ENCODE measurements at regions not wholly inside any gene's neighbourhood (a gene's known extent, or its start where the extent isn't known, plus 50 kb on each side); places are given as distances from the start of the nearest gene placed in this dataset.

DNA sequence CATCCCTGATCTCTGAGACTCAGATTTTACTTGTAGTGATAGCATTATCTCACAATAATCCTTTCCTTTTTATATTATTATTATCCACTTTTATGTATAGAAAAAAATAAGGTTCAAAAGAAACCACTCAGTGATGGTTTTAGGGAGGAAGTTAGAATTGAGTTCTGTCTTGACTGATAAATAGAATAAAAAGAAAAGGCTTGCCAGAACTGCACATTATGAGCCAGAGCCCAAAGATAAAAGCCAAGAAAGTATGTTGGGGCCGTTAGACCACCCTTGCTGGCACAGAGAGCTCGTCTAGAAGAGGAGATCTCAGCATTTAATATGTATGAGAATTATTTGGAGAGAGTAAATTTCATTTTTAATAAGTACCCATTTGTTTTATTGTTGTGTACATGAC lies 103.2 kb downstream of the TSPAN8 start:
- H3K4me3 ChIP-seq (ENCODE audit: low read length), result no peak overlapping the region
- TF ChIP-seq, protein P1, sequence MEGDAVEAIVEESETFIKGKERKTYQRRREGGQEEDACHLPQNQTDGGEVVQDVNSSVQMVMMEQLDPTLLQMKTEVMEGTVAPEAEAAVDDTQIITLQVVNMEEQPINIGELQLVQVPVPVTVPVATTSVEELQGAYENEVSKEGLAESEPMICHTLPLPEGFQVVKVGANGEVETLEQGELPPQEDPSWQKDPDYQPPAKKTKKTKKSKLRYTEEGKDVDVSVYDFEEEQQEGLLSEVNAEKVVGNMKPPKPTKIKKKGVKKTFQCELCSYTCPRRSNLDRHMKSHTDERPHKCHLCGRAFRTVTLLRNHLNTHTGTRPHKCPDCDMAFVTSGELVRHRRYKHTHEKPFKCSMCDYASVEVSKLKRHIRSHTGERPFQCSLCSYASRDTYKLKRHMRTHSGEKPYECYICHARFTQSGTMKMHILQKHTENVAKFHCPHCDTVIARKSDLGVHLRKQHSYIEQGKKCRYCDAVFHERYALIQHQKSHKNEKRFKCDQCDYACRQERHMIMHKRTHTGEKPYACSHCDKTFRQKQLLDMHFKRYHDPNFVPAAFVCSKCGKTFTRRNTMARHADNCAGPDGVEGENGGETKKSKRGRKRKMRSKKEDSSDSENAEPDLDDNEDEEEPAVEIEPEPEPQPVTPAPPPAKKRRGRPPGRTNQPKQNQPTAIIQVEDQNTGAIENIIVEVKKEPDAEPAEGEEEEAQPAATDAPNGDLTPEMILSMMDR (conservative IDR thresholded peaks at IDR 0.05; ENCODE audit: low read depth, low read length), result no peak
- DNase-seq (ENCODE audit: low read depth), result no peak

DNA sequence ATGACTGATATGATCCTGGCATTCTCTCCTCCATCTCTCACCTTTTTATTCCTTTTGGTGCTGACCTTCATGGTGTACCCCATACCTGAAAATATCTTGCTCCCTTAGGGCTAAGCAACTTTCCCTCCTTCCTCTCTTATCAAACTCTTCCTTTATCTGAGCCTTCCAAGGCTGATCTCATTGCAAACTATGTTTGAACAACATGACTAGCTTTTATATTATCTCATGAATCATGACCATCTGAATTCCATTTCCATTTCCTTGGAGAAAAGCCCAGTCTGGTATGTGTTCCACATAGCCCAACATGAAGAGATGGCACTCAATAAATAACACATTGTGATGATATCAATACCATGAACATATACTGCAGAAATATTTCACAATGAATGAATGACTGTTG lies 111.6 kb downstream of the TSPAN8 start:
- TF ChIP-seq, protein P1 (conservative IDR thresholded peaks at IDR 0.05; ENCODE audit: low read depth, low read length), result no peak
- H3K4me3 ChIP-seq (ENCODE audit: low read length), result no peak overlapping the region
- no peak for DNase-seq (ENCODE audit: low read depth)

DNA sequence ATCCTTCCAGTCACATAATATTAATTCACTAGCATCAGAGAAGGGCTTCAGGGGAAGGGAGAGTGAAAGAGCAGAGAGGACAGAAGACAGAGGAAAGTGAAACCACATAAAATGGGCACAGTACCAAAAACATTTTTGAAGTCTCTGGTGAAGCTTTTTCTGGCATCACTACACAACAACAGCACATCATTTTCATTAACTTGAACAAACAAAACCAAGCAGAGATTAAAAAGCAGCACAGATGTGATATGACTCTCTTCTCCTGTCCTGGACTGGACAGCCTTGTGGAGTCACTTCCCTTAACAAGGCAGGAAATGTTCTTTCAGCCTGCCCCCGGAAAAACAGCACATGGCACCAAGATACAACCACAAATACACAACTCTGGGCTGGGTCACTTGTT lies 112.0 kb downstream of the TSPAN8 start:
- no peak for DNase-seq (ENCODE audit: low read depth)

DNA sequence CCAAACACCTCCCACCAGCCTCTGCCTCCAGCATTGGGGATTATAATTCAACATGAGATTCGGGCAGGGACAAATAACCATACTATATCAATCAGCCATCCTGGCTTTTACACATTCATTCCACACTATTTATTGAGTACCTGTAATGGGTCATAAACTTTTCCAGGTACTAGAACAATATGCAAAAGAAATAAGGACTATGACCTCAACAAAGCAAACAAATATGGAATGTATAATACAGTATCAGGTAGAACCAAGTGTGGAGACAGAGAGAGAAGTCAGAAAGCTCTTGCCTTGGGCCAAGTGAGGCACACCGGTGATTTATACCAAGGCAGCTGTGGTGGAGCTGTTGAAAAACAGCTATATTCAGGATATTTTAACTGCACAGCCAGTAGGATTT lies 116.3 kb downstream of the TSPAN8 start:
- H3K4me3 ChIP-seq (ENCODE audit: low read length), result no peak overlapping the region
- TF ChIP-seq, protein P1 (conservative IDR thresholded peaks at IDR 0.05; ENCODE audit: low read depth, low read length), result no peak

More for the DNA sequence above, 112.0 kb downstream of the TSPAN8 start:
- no peak overlapping the region for H3K4me3 ChIP-seq (ENCODE audit: low read length)
- TF ChIP-seq, protein P1 (conservative IDR thresholded peaks at IDR 0.05; ENCODE audit: low read depth, low read length), result no peak

DNA sequence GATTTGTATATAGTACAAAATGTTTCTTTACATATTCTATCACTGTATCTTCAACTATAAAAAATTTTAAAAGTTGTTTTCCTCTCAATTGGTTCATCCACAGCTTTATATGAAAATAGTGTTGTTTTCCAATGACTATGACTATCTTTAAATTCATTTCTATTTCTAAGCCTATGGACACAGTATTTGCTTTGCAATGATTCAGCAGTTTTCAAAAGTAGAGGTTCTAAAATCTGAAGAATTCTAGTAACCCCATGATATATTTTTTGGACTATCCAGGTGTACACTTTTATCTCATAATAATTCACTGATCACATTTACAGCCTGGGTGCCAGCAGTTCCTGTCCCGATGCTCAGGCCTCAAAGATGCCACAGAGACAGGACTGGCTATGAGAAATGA lies 118.4 kb upstream of the PTPRR start:
- H3K4me3 ChIP-seq (ENCODE audit: low read length), result no peak overlapping the region
- TF ChIP-seq, protein P1 (conservative IDR thresholded peaks at IDR 0.05; ENCODE audit: low read depth, low read length), result no peak
- DNase-seq (ENCODE audit: low read depth), result no peak

More for the DNA sequence above, 116.3 kb downstream of the TSPAN8 start:
- DNase-seq (ENCODE audit: low read depth), result no peak

DNA sequence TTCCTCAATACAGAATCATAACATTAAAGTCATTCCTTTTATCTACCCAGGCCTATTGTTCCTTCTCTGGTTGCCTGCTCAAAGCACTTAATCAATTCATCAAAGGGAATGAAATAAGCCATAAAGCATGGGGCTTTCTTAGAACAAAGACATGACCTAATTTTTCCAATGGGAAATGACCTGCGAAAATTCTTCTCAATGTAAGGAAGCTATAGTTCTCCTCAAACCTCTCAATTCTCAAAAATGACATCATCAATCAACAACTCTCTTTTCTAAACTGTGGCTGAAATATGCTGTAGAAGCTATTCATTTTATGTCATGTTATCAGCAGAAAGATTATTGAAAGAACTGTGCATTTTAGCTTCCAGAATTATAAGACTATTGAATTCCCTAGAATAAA lies 116.0 kb upstream of the PTPRR start:
- no peak overlapping the region for H3K4me3 ChIP-seq (ENCODE audit: low read length)
- DNase-seq (ENCODE audit: low read depth), result no peak
- TF ChIP-seq, protein P1 (conservative IDR thresholded peaks at IDR 0.05; ENCODE audit: low read depth, low read length), result no peak

DNA sequence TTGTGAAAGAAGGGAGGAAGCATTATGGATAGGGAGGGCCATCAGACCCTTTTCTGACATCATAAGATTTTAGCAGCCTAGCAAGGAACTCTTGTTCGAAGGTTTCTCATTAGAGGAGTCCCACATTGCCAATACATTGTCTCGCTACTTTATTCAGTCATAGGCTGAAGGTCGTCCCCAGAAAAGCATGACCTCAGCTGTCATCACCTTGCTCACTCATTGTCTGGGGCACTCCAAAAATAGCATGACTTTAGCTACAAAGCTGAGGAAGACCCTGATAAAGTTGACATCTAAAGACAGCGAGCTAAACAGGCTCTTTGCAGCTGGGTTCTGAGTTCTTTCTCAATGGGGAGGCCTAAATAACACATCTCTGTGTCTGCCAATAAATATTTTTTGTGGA lies 112.4 kb upstream of the PTPRR start:
- DNase-seq (ENCODE audit: low read depth), result no peak
- H3K4me3 ChIP-seq (ENCODE audit: low read length), result no peak overlapping the region
- TF ChIP-seq, protein P1 (conservative IDR thresholded peaks at IDR 0.05; ENCODE audit: low read depth, low read length), result no peak
